ENCODE measurements at regions not wholly inside any gene's neighbourhood (a gene's known extent, or its start where the extent isn't known, plus 50 kb on each side); places are given as distances from the start of the nearest gene placed in this dataset.
"Not testable (repeated sequence)": the region's sequence is repeated elsewhere in the genome, so short reads cannot be mapped to it uniquely, and the experiment has no call there.

DNA sequence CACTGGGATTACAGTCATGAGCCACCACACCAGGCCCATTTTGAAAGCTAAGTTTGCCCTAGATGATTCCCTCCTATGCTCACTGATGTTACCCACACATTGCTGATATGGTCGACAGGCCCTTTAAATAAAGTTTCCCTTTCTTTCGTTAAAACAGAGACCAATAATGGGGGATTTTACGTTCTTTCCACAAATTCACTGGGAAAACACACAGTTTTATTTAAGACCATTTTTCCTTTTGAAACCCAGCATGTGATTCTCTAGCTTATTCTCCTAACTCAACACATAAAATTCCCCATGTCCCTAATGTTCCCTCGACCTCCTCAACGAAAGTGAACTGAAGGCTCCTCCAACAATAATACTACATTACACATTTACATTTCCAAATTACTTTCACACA is 223.2 kb downstream of the ANAPC1 start:
- DNase-seq: no peak

DNA sequence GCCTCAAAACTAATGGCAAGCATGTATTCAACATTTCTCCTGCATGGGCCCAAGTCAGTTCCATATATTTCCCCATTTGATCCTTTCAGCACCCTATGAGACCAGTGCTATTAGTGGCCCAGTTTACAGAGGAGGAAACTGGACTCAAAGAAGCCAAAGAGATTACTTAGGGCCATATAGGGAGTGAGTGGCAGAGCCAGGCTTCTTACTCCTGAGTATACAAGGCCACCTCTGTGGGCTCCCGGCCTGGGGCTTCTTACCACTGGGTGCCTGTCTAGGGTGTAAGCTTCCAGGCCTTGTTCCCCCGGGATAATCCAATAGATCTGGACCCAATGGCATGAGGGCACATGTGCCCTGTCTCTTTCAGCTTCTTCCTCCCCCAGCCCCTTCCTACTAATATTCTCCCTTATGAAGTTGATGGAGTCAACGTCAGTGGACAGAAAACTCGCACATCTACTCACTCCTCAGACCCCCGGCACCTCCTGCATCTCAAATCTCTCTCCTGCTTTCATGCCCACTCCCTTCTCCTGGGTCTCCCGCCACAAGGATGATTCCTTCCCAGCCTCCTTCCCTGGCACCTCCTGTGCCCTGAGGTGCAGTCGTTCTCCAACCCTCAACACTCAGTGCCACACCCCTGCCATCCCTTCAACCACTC is 222.6 kb downstream of the ANAPC1 start:
- no peak for DNase-seq

DNA sequence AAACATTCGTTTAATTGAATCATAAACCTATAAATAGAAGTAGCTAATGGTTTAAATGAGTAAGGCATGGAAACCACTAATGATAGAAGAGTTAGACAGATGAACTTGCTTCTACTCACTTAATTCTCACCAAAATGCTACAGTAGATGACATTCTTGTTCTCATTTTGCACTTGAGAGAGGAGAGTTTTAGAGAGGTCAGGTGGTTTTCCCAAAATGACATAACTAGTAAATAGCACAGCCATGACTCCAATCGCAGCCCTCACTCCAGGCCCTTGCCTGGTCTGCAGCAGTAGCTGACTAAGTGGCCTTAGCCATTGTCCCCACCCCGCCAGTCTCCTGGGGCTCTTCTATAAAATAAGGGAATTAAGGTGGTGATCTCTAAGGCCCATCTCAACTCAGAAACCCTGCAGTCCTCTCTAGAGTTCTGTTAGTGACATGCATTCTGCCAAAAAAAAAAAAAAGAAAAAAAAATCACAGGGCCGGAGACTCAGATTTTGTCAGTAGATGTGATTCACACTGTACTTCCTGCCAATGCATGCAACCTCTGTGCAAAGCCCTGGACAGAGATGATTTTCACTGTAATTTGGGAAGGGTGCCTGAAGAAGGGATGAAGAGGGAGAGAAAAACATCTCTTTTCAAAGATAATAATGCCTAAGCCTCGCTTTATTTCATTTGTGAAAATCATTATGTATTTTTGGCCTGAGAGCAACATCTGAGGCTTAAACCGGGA is 221.8 kb downstream of the ANAPC1 start:
- DNase-seq: no peak

DNA sequence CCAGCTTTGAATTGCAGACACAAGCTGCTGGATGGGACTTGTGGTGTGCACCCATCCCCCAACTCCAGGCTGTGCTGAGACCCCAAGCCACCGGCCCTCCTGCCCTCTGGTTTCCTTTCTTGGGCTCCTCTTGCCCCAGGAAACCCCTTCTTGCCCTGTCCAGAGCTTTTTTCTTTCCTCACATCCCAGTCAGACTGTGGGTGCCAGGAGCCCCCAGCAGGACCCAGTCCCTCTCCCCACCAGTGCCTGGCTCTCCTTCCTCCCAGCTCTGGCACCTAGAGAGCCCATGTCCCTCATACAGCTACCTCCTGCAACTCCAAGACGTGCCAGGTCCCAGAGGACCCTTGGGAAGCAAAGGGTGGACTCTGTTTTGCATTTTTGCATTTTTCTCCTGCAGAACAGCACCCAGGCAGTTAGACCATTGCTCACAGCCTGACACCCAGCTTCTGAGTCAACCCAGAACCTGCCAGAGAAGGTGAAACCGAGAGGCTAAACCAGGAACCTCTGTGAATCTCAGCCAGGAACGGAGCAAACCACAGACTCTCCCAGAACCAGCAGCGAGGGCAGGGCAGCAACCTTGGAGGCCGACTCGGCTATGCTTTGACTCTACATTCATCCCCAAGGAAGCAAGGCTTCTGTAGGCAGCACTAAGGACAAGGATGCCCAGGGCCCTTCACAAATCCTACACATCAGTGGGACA is 221.1 kb downstream of the ANAPC1 start:
- DNase-seq: no peak

DNA sequence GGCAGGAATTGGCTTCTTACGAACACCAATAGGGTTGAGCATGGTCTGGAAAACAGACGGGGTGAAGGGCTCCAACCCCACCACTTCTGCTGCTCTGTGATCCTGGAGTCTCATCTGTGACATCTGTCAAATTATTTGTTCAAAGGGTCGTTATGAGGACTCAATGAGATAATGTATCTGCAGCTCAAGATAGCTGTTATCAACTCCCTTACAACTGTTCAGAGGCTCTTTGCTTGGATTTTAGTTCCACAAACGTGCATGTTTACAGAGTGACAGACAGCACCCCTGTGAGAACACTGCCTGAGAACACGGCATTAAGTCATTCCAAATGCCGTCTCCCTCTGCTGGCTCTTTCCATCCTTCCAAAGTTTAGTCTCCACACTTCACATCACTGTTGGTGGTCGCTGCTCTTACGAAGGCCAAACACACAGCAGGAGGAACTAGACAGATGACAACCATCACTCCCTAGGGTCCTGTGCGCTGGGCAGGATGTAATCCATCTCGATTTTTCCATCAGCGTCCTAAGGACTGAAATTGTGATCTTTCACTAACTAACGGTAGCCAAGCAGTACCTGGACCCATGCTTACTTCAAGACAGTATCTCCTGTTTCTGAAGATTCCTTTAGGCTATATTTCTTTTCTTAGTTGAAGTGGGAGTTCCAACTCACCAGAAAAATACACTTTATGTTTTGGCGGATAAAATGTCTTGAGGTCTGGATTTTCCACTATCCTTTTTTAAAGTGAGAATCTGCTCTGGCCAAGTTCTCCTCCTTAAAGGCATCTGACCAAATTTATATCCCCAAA is 220.3 kb downstream of the ANAPC1 start:
- no peak for DNase-seq

DNA sequence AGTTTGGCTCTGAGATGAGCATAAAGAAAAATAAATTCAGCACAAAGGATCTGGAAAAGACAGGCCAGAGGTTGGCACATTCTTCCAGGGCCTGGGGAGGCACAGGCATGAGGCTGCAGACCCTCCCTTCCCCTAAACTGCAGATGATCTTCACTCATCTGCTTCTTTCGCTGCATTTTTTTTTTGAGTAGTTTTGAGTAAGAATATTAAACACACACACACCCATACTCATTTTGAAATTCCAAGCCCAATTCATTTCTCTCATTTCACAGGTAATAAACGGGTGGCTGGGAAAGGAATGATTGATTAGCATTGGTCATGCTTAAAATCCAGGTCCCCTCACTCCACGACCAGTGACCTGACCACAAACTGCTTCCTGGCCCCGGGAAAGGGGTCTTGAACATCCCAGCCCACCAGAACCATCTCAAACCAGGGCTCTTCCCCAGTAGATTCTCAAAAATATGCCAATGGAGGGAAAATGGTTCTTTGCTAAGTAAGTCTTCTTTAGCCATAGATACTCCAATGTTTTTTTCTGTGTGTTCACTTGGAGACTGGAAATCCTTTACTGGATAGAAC is 219.6 kb downstream of the ANAPC1 start:
- no peak for DNase-seq

DNA sequence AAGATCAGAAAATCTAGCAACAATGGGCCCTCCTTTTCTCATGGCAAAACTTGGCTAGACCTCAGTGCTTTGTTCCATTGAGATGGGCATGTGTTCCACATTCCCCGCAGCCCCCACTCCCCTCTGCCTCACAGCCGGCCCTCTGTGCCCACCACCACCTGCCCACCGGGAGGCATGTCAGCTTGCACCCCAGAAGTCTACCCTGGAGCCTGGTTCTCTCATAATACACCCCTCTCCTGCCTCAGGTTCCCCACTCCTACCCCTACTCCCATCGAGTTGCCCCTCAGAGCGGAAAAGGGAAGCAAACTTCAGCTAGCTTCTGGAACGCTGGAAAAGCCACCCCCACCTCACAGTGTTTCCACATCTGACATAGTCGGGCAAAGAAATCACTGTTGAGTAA is 219.0 kb downstream of the ANAPC1 start:
- DNase-seq: no peak

DNA sequence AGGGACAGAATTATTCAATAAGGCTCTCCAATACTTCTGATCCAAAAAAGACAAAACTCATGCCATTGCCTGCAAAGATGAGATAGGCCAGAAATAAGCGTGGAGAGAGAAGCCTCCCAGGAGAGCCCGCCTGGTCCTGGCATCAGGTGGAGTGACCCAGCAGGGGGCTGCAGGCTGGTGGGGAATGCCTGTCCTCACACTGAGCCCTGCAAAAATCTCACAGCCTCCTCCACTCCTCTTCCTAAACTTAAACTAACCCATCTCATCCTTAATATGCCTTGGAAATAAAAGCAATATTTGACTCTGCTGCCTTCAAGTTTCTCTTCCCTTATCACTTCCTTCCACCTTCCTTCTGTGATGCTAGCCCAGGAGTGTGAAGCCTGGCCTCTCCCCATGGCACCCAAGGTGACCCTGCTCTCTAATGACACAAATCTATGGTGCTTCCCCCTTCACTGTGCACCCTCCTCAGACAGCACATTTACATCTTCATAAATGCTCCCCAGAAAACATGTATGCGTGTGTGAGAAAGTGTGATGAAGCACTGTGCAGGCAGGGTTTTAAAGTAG is 218.4 kb downstream of the ANAPC1 start:
- DNase-seq: no peak

DNA sequence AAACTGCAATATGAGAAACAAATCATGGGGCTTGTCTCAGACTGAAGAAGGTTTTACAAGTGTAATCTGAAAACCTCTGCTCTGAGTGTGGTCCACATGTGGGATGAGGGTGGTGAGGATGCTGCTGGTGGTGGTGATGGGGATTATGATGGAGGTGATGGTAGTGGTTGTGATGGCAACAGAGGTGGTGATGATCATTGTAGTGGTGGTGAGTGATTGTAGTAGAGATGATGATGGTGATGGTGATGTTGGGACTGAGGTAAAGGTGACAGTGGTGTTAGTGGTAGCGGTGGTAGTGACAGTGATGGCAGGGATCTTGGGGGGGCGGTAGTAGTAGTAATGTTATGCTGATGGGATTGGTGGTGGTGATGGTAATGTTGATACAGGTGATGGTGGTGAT is 217.8 kb downstream of the ANAPC1 start:
- no peak for DNase-seq

DNA sequence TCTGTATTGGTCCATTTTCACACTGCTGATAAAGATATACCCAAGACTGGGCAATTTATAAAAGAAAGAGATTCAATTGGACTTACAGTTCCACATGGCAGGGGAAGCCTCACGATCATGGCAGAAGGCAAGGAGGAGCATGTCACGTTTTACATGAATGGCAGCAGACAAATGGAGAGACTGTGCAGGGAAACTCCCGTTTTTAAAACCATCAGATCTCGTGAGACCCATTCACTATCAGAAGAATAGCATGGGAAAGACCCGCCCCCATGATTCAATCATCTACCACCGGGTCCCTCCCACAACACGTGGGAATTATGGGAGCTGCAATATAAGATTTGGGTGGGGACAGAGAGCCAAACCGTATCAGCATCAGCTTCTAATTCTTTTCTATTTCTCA is 217.0 kb downstream of the ANAPC1 start:
- no peak for DNase-seq

DNA sequence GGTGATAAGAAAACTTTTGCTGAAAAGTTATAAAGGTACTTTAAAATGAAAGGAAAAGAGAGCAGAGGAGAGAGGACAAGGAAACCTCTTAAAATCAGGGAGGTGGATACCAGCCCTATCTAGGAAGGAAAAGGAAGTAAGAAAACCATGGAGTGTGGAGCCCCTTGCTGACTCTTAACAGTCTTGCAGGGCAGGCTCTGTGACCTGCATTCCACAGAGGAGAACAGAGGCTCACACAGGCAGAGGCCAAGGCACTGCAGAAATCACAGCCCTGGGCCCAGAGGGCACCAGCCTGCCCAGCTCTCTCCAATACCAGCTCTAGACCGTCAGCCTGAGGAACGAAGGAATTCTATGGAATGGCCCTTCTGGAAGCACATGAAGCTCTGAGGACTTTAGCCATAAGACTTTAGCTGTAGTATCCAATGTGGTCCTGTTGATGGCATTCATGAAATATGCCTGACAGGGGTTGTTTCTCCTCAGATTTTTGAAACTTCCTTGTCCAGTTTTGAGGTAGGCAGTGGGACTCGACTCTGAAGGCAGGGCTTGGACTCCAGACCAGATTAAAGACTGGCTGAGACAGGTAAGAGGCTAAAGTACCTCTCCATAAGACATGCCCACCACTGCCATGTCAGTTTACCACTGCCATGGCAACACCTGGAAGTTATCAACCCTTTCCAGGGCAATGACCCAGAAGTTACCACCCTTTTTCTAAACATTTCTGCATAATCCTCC is 216.3 kb downstream of the ANAPC1 start:
- no peak for DNase-seq

DNA sequence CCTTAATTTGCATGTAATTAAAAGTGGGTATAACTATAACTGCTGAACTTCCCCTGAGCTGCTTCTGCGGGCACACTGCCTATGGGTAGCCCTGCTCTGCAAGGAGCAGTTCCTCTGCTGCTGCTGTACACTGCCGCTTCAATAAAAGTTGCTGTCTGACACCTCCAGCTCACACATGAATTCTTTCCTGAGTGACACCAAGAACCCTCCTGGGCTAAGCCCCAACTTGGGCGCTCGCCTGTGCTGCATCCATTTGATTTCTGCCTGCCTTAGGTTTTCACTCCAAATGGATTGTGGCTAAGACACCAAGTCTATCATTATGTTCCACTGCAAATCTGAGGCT is 215.7 kb downstream of the ANAPC1 start:
- no peak for DNase-seq

DNA sequence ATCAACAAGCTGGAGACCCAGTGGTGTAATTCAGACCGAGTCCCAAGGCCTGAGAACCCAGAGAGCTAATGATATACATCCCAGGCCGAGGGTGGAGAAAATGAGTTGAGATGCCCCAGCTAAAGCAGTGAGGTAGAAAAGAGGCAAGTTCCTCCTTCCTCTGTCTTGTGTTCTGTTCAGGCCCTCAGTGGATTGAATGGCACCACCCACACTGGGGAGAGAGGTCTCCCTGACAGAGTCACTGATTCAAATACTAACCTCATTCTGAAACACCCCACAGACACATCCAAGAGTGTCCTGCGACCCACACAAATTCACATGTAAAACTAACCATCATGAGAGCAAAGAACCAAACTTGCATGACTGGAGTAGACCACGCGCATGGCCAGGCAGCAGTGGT is 215.3 kb downstream of the ANAPC1 start:
- no peak for DNase-seq

DNA sequence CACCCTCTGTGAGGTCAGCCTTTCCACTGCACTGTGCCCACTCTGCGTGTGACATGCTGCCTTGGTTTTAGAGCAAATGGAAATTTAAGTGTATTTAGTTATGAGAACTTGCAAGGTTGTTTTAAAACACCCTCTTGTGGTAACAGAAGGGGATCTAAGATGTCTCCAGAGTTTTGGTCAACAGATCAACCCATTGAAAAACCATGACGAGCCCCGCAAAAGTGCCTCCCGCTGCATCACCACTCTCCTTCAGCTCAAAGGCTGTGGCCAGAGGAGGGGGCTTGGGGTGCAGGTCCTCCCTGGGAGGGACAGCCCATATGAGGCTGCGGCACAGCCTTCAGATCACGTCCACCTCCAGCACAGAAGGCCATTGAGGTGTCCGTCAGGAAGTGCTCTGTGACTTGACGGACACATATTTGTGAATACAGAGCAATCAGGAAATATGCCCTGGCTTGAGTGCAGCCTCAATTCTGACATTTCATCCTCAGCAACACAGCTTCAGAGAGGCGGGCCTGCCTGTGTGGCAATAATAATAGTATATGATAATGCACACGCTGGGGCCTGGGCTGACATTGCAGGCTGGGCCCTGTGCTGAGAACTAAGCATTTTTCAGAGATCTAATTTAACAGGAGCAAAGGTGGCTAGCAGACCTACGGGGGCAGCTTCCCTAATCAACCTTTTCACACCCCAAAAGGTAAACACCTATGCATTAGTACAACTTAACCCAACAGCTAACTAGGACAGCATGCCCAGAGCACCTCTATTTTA is 213.9 kb downstream of the ANAPC1 start:
- no peak for DNase-seq

DNA sequence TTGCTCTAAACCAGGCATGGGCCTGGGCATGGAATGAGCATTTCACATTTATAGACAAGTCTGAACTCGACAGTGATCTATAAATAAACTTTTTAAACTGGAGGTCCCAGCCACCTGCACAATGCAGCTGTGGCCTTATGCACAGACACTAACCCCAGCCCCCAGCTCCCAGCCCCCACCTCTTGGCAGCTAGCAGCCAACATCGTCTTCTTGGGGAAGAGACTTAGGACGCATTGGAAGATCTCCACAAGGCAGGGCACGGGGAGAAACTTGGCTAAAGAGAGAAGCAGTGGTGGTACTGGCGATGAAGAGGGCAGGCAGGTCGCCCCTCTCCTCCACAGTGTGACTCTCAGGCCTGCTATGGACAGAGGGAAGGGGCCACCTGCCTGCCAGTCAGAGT is 213.2 kb downstream of the ANAPC1 start:
- DNase-seq: no peak

DNA sequence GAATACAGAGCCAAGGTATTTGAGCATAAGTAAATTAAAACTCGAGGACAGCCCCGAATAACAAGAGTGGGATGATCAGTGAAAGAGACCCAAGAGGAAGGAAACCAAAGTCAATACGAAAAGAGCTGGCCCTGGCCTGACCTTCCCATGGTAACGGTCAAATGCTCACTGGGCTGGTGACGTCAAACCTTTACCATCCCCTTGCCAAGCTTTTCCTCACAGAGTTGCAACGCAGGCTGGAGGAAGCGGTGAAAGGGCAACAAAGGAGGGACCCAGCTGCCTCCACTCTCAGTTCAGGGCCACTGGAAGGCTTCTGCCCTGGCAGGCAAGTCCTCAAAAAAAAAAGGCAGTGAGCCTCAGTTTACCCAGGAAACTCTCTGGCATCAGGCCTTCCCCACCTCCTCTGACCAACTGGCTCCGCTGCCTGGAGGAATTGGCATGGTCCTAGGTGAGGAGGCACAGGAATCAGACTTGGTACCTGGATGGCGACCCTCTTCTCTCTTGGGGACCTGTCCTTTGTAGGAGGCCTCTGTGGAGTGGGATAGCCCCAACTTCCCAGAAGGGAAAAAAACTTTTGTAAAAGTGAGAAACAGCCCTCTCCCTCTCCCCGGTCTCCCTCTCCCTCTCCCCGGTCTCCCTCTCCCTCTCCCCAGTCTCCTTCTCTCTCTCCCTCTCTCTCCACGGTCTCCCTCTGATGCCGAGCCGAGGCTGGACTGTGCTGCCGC is 212.4 kb downstream of the ANAPC1 start:
- DNase-seq: no peak

DNA sequence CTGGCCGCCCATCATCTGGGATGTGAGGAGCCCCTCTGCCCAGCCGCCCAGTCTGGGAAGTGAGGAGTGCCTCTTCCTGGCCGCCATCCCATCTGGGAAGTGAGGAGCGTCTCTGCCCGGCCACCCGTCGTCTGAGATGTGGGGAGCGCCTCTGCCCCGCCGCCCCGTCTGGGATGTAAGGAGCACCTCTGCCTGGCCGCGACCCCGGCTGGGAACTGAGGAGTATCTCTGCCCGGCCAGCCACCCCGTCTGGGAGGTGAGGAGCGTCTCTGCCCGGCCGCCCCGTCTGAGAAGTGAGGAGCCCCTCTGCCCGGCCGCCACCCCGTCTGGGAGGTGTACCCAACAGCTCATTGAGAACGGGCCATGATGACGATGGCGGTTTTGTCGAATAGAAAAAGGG is 211.4 kb downstream of the ANAPC1 start:
- DNase-seq: not testable (repeated sequence)

DNA sequence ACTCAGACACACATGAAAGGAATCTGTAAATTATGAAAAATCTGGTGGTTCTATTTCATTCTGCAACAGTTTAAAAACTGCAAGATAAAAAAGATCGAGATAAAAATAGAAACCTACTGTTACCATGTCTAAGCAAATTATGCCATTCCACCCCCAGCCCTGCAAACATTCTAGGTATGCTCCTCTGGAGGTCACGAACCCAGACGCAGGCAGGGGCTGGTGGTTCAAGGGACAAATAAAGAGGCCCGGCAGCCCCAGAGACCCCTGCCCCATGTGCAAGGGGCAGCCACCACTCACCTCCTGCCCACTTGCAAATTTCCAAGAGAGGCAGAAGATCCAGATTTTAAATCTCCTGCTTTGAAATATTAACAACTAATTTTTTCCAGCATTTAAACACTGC is 210.5 kb downstream of the ANAPC1 start:
- no peak for DNase-seq

DNA sequence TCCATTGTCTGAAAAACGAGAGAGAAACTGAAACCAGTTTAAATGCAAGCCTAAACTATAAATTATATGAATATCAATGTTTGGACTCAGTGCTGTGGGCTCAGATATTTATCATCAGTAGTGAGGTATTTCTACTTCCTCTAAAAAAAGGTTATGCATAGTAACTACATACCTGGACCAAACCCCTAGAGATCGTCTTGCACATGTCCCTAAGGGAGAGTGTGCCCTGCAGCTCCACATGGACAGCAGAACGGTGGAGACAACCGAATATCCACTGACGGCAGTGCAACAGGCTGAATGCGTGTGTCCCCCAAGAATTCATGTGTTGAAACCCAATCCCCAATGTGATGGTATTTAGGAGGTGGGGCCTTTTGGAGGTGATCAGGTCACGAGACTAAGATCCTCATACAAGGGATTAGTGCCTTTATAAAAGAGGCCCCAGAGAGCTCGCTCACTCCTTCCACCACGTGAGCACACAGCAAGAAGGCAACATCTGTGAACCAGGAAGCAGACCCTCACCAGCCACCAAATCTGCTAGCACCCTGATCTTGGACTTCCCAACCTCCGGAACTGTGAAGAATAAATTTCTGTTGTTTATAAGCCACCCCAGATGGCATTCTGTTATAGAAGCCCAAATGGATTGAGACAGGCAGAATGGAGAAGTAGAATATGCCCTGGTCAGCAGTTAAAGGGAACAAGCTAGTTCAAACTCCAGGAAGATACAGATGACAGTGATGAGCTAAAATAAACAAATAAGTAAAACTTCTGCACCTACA is 208.4 kb downstream of the ANAPC1 start:
- DNase-seq: no peak
